H1 (cell line): ENCODE measurements at regions not wholly inside any gene's neighbourhood (a gene's known extent, or its start where the extent isn't known, plus 50 kb on each side); places are given as distances from the start of the nearest gene placed in this dataset.

Source experiments
- CTCF ChIA-PET: fragments of 300-600 bp; sonication (Branson Sonifier 250); formaldehyde crosslinking; loops from one replicate; lab custom pipeline; 2021; ENCODE audit not compliant: partially characterized antibody; lab: Charles Lee
- POLR2A ChIA-PET: fragments of 300-600 bp; sonication (Branson Sonifier 250); formaldehyde crosslinking; loops from one replicate; lab custom pipeline; 2021; ENCODE audit warnings: inconsistent platforms; ENCODE audit not compliant: partially characterized antibody; lab: Charles Lee
- DNase-seq, 2 experiments: peaks; one replicate each; pipeline versions ENCODE4 v3.0.0 to v3.0.0-alpha.2; 2010 to 2022; ENCODE audit warnings: low spot score in 2 of 2, low read depth in 1 of 2, mixed read lengths in 1 of 2
- FAIRE-seq: peaks from 2 replicates; lab custom pipeline; 2011; peaks lifted over from hg19 to GRCh38; lab: Jason Lieb, UNC
- H2AFZ ChIP-seq: 2 replicates; pipeline ENCODE4 v1.8.1; 2012; ENCODE audit warnings: low read length, inconsistent platforms
- H2AK5ac ChIP-seq: 2 replicates; pipeline ENCODE4 v1.6.1; 2013; ENCODE audit warnings: low read depth, low read length
- H2BK120ac ChIP-seq: replicated peaks from 2 replicates; pipeline ENCODE3; 2013; ENCODE audit warnings: low read depth, low read length, inconsistent platforms
- H2BK12ac ChIP-seq: 2 replicates; pipeline ENCODE4 v1.6.1; 2013; ENCODE audit warnings: low read depth, low read length
- H2BK15ac ChIP-seq: 2 replicates; pipeline ENCODE4 v1.6.1; 2013; ENCODE audit warnings: low read length
- H2BK20ac ChIP-seq: 2 replicates; pipeline ENCODE4 v1.6.1; 2013; ENCODE audit warnings: low read length
- H2BK5ac ChIP-seq: 2 replicates; pipeline ENCODE4 v1.6.1; 2013; ENCODE audit warnings: low read depth, low read length
- H3K14ac ChIP-seq: 2 replicates; pipeline ENCODE4 v1.6.1; 2013; ENCODE audit warnings: inconsistent platforms; ENCODE audit not compliant: insufficient read length
- H3K18ac ChIP-seq: 2 replicates; pipeline ENCODE4 v1.6.1; 2013; ENCODE audit warnings: low read length; ENCODE audit errors: extremely low read depth
- H3K23ac ChIP-seq: 2 replicates; pipeline ENCODE4 v1.6.1; 2013; ENCODE audit warnings: inconsistent platforms; ENCODE audit not compliant: insufficient read length
- H3K23me2 ChIP-seq: 2 replicates; pipeline ENCODE4 v1.6.1; 2013; ENCODE audit warnings: low read depth, low read length
- H3K27ac ChIP-seq: 2 replicates; pipeline ENCODE4 v1.6.1; 2011; ENCODE audit warnings: low read depth, low read length, inconsistent platforms
- H3K27me3 ChIP-seq, 4 experiments: replicated peaks in 1 of 4; 1 replicate in 1 of 4; 2 replicates in 3 of 4; pipeline versions ENCODE4 v1.6.1 to v1.8.1; 2011 to 2013; ENCODE audit warnings: low read length in 3 of 4, mild to moderate bottlenecking in 3 of 4, inconsistent platforms in 2 of 4, mixed read lengths in 2 of 4, moderate library complexity in 1 of 4; ENCODE audit not compliant: control insufficient read depth in 3 of 4, insufficient read depth in 3 of 4; ENCODE audit errors: extremely low read depth in 1 of 4
- H3K36me3 ChIP-seq, 4 experiments: 2 replicates each; pipeline versions ENCODE4 v1.6.1 to v1.8.1; 2011 to 2013; ENCODE audit warnings: mild to moderate bottlenecking in 4 of 4, low read length in 3 of 4, moderate library complexity in 2 of 4, control low read depth in 1 of 4, inconsistent platforms in 1 of 4; ENCODE audit not compliant: insufficient read depth in 4 of 4, control insufficient read depth in 2 of 4
- H3K4ac ChIP-seq: replicated peaks from 2 replicates; pipeline ENCODE3; 2013; ENCODE audit warnings: low read length, low read depth, mixed read lengths, inconsistent platforms; ENCODE audit not compliant: insufficient read length
- H3K4me1 ChIP-seq, 4 experiments: replicated peaks in 1 of 4; 1 replicate in 1 of 4; 2 replicates in 3 of 4; pipeline versions ENCODE4 v1.6.1 to v1.8.1; 2011 to 2013; ENCODE audit warnings: low read length in 3 of 4, inconsistent platforms in 2 of 4, mixed read lengths in 1 of 4; ENCODE audit not compliant: insufficient read depth in 4 of 4, control insufficient read depth in 3 of 4
- H3K4me2 ChIP-seq, 2 experiments: 2 replicates each; pipeline versions ENCODE4 v1.6.1 to v1.8.1; 2011 to 2013; ENCODE audit warnings: low read depth in 2 of 2, low read length in 2 of 2, control low read depth in 1 of 2, inconsistent platforms in 1 of 2, mild to moderate bottlenecking in 1 of 2; ENCODE audit not compliant: insufficient read depth in 1 of 2
- H3K4me3 ChIP-seq, 4 experiments: fragments of 200-600, 300-600 bp in 1 of 4; sonication (generic), shearing (Covaris generic), sonication (Bioruptor Twin) in 1 of 4; 2 replicates each; pipeline versions ENCODE4 v1.5.1 to v1.8.1; 2011 to 2016; ENCODE audit warnings: low read length in 4 of 4, low read depth in 3 of 4, control low read depth in 2 of 4, inconsistent platforms in 2 of 4, mild to moderate bottlenecking in 2 of 4, mixed read lengths in 1 of 4, moderate library complexity in 1 of 4; ENCODE audit not compliant: insufficient read depth in 2 of 4; ENCODE audit errors: extremely low read depth in 1 of 4
- H3K56ac ChIP-seq: replicated peaks from 2 replicates; pipeline ENCODE3; 2013; ENCODE audit warnings: low read depth, mild to moderate bottlenecking, mixed read lengths, low read length, inconsistent platforms; ENCODE audit not compliant: insufficient read length
- H3K79me1 ChIP-seq: 2 replicates; pipeline ENCODE4 v1.6.1; 2013; ENCODE audit warnings: low read depth, low read length, control low read depth
- H3K79me2 ChIP-seq, 2 experiments: 2 replicates each; pipeline versions ENCODE4 v1.6.1 to v1.8.1; 2012 to 2013; ENCODE audit warnings: low read length in 2 of 2, mild to moderate bottlenecking in 2 of 2, inconsistent platforms in 1 of 2; ENCODE audit not compliant: insufficient read depth in 2 of 2, control insufficient read depth in 1 of 2
- H3K9ac ChIP-seq, 4 experiments: replicated peaks in 1 of 4; 1 replicate in 1 of 4; 2 replicates in 3 of 4; pipeline versions ENCODE4 v1.6.1 to v1.8.1; 2011 to 2013; ENCODE audit warnings: low read depth in 3 of 4, low read length in 3 of 4, control low read depth in 2 of 4, mild to moderate bottlenecking in 2 of 4, moderate library complexity in 2 of 4, inconsistent platforms in 1 of 4; ENCODE audit errors: extremely low read depth in 1 of 4
- H3K9me3 ChIP-seq, 2 experiments: 2 replicates each; pipeline versions ENCODE4 v1.6.1 to v1.8.1; 2012 to 2013; ENCODE audit warnings: mild to moderate bottlenecking in 2 of 2, moderate library complexity in 2 of 2, control low read depth in 1 of 2, inconsistent platforms in 1 of 2, low read depth in 1 of 2, low read length in 1 of 2, mixed read lengths in 1 of 2; ENCODE audit not compliant: insufficient read depth in 2 of 2
- H4K20me1 ChIP-seq, 2 experiments: replicated peaks in 1 of 2; 2 replicates each; pipeline versions ENCODE3 to v1.8.1; 2011 to 2013; ENCODE audit warnings: inconsistent platforms in 2 of 2, low read length in 2 of 2, mild to moderate bottlenecking in 1 of 2; ENCODE audit not compliant: insufficient read depth in 2 of 2, control insufficient read depth in 1 of 2
- H4K5ac ChIP-seq: 2 replicates; pipeline ENCODE4 v1.6.1; 2013; ENCODE audit warnings: low read length, low read depth, mixed read lengths, inconsistent platforms; ENCODE audit not compliant: insufficient read length
- H4K8ac ChIP-seq: 2 replicates; pipeline ENCODE4 v1.8.0; 2013; ENCODE audit warnings: mild to moderate bottlenecking, moderate library complexity, low read length, inconsistent platforms; ENCODE audit not compliant: insufficient read depth; ENCODE audit errors: extremely low read depth
- H4K91ac ChIP-seq: replicated peaks from 2 replicates; pipeline ENCODE3; 2013; ENCODE audit warnings: low read length, mixed read lengths, inconsistent platforms; ENCODE audit not compliant: insufficient read length
- BCL11A ChIP-seq, 2 experiments: IDR thresholded peaks; one replicate each; pipeline ENCODE4 v1.6.1; 2011; ENCODE audit warnings: low read depth in 2 of 2, low read length in 2 of 2, mild to moderate bottlenecking in 2 of 2
- BRCA1 ChIP-seq: IDR thresholded peaks from 2 replicates; pipeline ENCODE4 v1.6.1; 2012; ENCODE audit warnings: low read depth, low read length, improper control_type of control experiment
- CREB1 ChIP-seq: IDR thresholded peaks from 2 replicates; pipeline ENCODE4 v1.6.1; 2012; ENCODE audit warnings: inconsistent platforms
- JUN ChIP-seq: IDR thresholded peaks from 2 replicates; pipeline ENCODE4 v1.6.1; 2011; ENCODE audit warnings: low read depth, mild to moderate bottlenecking, improper control_type of control experiment, low read length
- NANOG ChIP-seq: IDR thresholded peaks from 2 replicates; pipeline ENCODE4 v1.6.1; 2011; ENCODE audit warnings: low read length, low read depth, mild to moderate bottlenecking, inconsistent platforms; ENCODE audit not compliant: insufficient read depth, poor library complexity, severe bottlenecking
- NRF1 ChIP-seq: IDR thresholded peaks from 2 replicates; pipeline ENCODE4 v1.6.1; 2011; ENCODE audit warnings: mild to moderate bottlenecking, low read depth, low read length, improper control_type of control experiment
- SIRT6 ChIP-seq: IDR thresholded peaks from one replicate; pipeline ENCODE4 v1.7.1; 2012; ENCODE audit warnings: low read length, inconsistent platforms
- SIX5 ChIP-seq: IDR thresholded peaks from 2 replicates; pipeline ENCODE4 v1.6.1; 2011; ENCODE audit warnings: mild to moderate bottlenecking, low read depth, low read length
- SRF ChIP-seq: IDR thresholded peaks from 2 replicates; pipeline ENCODE4 v1.6.1; 2011; ENCODE audit warnings: mild to moderate bottlenecking, low read depth, low read length, moderate library complexity
- TBP ChIP-seq: IDR thresholded peaks from 2 replicates; pipeline ENCODE4 v1.6.1; 2011; ENCODE audit warnings: low read depth, low read length, improper control_type of control experiment
- WGBS, 2 experiments: shearing (Covaris generic) in 1 of 2; methylation state at CpG; one replicate each; pipeline versions ENCODE4 v1.1.6 to v1.1.7; 2013 to 2015; ENCODE audit warnings: low lambda C conversion rate in 2 of 2, mixed read lengths in 2 of 2, inconsistent platforms in 1 of 2, low coverage in 1 of 2, missing lambda C conversion rate in 1 of 2; ENCODE audit not compliant: insufficient replicate concordance in 2 of 2, insufficient coverage in 1 of 2, insufficient read length in 1 of 2; ENCODE audit errors: extremely low coverage in 1 of 2, missing lambda C conversion rate in 1 of 2; 5-methylcytosine and 5-hydroxymethylcytosine counted together
- TF ChIP-seq, protein P1 (sequence below): IDR thresholded peaks from 2 replicates; pipeline ENCODE4 v1.6.1; 2012; ENCODE audit warnings: inconsistent platforms
- TF ChIP-seq, protein P2 (sequence below), 3 experiments: IDR thresholded peaks; 1 replicate in 2 of 3; 2 replicates in 1 of 3; pipeline versions ENCODE4 v1.5.1 to v1.6.1; 2011; ENCODE audit warnings: low read length in 3 of 3, mild to moderate bottlenecking in 3 of 3, inconsistent platforms in 2 of 3, low read depth in 1 of 3, moderate library complexity in 1 of 3; ENCODE audit not compliant: insufficient read depth in 1 of 3; ENCODE audit errors: control extremely low read depth in 1 of 3

DNA sequence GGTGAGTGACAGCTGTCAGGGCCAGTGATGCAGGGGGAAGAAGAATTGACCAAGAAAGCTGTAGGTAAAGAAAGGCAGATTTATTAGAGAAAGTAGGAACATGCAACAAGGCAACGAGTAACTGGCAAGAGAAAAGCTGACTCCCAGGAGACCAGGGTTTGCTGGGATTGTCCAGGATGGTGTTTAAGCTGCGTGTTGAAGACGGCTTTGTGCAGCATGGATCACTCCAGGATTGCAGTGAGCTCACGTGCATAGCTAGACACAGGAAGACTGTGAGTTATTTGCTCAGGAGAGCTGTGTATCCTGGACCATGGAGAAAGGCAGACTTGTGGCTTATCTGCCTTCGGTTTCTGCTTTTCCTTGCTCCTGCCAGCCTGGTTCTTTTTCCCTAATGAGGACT lies 87.6 kb downstream of the TTLL2 start:
- H2AK5ac ChIP-seq = no peak overlapping the region
- 0 out of 2 replicates have a peak overlapping the region, but pooled peaks have one; percentile 20 for H2BK15ac ChIP-seq
- H2BK12ac ChIP-seq = no peak overlapping the region
- no peak overlapping the region for H2AFZ ChIP-seq
- no peaks in the 10 kb centered on the region for H4K20me1 ChIP-seq
- H2BK120ac ChIP-seq = no peak overlapping the region
- no peak overlapping the region for H3K4ac ChIP-seq
- POLR2A ChIA-PET = no interaction called here
- no peak overlapping the region for H4K5ac ChIP-seq
- H3K27ac ChIP-seq = no peak overlapping the region
- no peaks in the 10 kb centered on the region for H3K9me3 ChIP-seq
- H2BK5ac ChIP-seq = no peak overlapping the region
- no peaks in the 10 kb centered on the region for H3K23me2 ChIP-seq
- H3K4me3 ChIP-seq = no peak overlapping the region
- whole genome bisulfite sequencing, 2 experiments = 91% methylated on average over 5 of the region's 5 CpGs; no CpG with 5 or more reads in 1 of the 2 experiments
- no peak overlapping the region for H3K14ac ChIP-seq
- no peak overlapping the region for H3K9ac ChIP-seq
- no peak overlapping the region for H4K91ac ChIP-seq
- no peaks in the 10 kb centered on the region for H3K79me2 ChIP-seq
- H3K27me3 ChIP-seq = no peaks in the 10 kb centered on the region
- FAIRE-seq (no peak), DNase-seq (no peak)
- no peaks in the 10 kb centered on the region; a peak in 1 of 8 replicates for H3K36me3 ChIP-seq
- peaks cover 5 to 14% (median 5%) of the 10 kb centered on the region in 4 experiments; a peak in 6 of 7 replicates for H3K4me1 ChIP-seq
- CTCF ChIA-PET = no interaction called here
- H3K18ac ChIP-seq = no peak overlapping the region
- no peak overlapping the region for H3K4me2 ChIP-seq
- no peak overlapping the region for H3K23ac ChIP-seq
- peak overlapping the region; percentile 34; the same call in 1 of the 2 replicates for H2BK20ac ChIP-seq
- H3K56ac ChIP-seq = no peak overlapping the region
- no peak overlapping the region for H4K8ac ChIP-seq
- H3K79me1 ChIP-seq = no peaks in the 10 kb centered on the region
- TF ChIP-seq, protein P1, sequence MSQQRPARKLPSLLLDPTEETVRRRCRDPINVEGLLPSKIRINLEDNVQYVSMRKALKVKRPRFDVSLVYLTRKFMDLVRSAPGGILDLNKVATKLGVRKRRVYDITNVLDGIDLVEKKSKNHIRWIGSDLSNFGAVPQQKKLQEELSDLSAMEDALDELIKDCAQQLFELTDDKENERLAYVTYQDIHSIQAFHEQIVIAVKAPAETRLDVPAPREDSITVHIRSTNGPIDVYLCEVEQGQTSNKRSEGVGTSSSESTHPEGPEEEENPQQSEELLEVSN = no peak
- no peak for TF ChIP-seq CREB1
- TF ChIP-seq, protein P2, sequence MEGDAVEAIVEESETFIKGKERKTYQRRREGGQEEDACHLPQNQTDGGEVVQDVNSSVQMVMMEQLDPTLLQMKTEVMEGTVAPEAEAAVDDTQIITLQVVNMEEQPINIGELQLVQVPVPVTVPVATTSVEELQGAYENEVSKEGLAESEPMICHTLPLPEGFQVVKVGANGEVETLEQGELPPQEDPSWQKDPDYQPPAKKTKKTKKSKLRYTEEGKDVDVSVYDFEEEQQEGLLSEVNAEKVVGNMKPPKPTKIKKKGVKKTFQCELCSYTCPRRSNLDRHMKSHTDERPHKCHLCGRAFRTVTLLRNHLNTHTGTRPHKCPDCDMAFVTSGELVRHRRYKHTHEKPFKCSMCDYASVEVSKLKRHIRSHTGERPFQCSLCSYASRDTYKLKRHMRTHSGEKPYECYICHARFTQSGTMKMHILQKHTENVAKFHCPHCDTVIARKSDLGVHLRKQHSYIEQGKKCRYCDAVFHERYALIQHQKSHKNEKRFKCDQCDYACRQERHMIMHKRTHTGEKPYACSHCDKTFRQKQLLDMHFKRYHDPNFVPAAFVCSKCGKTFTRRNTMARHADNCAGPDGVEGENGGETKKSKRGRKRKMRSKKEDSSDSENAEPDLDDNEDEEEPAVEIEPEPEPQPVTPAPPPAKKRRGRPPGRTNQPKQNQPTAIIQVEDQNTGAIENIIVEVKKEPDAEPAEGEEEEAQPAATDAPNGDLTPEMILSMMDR (IDR thresholded peaks at IDR 0.05; ENCODE audit: control extremely low read depth in 1 of 3, insufficient read depth in 1 of 3, low read depth in 1 of 3, low read length in 3 of 3) = no peak
- TF ChIP-seq NRF1 = no peak
- no peak for TF ChIP-seq TBP
- no peak for TF ChIP-seq NANOG
- no peak for TF ChIP-seq BCL11A (IDR thresholded peaks at IDR 0.05; ENCODE audit: low read depth in 2 of 2, low read length in 2 of 2)
- TF ChIP-seq SRF = no peak
- TF ChIP-seq JUN = no peak
- TF ChIP-seq SIX5 = no peak
- no peak for TF ChIP-seq SIRT6
- no peak for TF ChIP-seq BRCA1
